G401.6 (cell line): ENCODE measurements at regions not wholly inside any gene's neighbourhood (a gene's known extent, or its start where the extent isn't known, plus 50 kb on each side); places are given as distances from the start of the nearest gene placed in this dataset.
A peak's percentile ranks its signal among the peaks of the same experiment; 100 is the strongest.

Experiments
- FAIRE-seq: peaks from 2 replicates; lab custom pipeline; 2012; peaks lifted over from hg19 to GRCh38; lab: Jason Lieb, UNC

DNA sequence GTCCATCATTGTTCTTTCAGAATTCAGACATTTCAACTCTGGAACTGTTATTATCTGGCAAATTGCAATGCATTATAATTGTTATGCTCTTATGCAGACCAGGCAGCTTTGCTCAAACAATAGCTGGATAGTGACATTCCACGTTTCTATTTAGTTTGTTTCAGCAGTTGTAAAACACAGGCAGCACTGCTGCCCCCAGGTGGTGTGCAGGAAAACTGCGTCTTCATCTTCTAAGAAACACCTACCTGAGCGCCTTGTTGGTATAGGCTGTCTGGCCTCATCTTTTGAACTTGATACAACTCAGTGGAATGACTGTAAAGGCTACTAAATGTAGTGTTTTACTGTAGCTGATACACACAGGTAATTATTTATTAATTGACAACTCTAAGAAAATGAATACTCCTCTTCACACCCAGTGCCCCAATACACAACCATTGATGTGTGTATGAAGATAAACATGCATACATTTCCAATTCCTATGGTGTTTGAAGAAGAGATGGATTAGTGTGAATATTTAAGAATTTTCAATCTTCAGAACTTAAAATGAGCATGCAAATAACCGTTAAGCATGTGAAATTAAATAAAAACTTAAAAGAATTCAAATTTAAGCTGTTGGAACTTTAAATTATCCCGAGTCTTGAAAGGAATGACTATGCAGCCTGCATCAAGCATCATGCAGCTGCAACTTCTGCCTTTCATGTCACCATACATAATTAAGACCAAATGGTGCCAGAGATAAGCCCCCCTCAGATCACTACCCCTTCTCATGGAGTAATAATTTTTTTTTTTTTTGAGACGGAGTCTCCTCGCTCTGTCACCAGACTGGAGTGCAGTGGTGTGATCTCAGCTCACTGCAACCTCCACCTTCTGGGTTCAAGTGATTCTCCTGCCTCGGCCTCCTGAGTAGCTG, 85.6 kb downstream of the CD8B2 start:
- no peak for FAIRE-seq

GRCh38 chr2:106573773-106574172, 86.6 kb downstream of the CD8B2 start:
- no peak for FAIRE-seq

DNA sequence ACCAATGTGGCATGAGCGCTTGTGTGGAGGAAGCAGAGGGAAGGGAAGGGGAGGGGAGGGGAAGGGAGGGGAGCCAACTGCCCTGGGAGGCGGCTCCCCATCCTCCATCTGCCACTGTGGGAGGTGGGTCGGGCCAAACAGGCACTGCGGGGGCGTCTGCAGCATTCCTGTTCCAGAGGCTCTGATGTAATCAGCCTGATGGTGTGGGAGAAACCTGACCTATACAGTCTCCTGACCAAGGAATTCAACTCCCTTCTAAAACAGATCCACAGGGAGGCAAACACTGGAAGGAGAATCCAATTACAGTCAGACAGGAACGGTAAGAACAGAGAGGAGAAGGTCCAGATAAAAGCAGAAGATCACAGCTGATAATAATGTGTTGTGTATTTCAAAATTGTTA, 88.8 kb downstream of the CD8B2 start:
- no peak for FAIRE-seq

- no peak for FAIRE-seq
Observed at GRCh38 chr2:106577255-106577651, 90.1 kb downstream of the CD8B2 start.

GRCh38 chr2:106579750-106580197, 92.6 kb downstream of the CD8B2 start:
- no peak for FAIRE-seq

GRCh38 chr2:106580241-106580640, 93.1 kb downstream of the CD8B2 start:
- FAIRE-seq: no peak

DNA sequence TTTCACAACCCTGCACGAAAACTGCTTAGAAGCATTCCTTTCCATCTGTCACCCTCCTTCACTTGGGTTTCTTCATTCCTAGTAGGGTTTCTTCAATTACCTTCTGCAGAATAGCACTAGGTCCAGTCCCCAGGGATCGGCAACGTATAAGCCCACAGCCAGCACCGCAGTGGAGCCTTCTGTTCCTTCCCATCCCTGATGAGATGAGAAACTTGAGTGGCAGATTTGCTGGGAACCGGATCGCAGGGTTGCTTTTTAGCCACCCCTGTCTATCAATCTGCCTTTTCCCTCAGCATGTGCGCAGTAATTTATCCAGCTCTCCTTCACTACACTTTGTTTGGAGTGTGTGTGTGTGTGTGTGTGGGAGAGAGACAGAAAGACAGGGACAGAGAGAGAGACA, 94.2 kb downstream of the CD8B2 start:
- no peak for FAIRE-seq

GRCh38 chr2:106581755-106582147, 94.6 kb downstream of the CD8B2 start:
- FAIRE-seq: no peak

DNA sequence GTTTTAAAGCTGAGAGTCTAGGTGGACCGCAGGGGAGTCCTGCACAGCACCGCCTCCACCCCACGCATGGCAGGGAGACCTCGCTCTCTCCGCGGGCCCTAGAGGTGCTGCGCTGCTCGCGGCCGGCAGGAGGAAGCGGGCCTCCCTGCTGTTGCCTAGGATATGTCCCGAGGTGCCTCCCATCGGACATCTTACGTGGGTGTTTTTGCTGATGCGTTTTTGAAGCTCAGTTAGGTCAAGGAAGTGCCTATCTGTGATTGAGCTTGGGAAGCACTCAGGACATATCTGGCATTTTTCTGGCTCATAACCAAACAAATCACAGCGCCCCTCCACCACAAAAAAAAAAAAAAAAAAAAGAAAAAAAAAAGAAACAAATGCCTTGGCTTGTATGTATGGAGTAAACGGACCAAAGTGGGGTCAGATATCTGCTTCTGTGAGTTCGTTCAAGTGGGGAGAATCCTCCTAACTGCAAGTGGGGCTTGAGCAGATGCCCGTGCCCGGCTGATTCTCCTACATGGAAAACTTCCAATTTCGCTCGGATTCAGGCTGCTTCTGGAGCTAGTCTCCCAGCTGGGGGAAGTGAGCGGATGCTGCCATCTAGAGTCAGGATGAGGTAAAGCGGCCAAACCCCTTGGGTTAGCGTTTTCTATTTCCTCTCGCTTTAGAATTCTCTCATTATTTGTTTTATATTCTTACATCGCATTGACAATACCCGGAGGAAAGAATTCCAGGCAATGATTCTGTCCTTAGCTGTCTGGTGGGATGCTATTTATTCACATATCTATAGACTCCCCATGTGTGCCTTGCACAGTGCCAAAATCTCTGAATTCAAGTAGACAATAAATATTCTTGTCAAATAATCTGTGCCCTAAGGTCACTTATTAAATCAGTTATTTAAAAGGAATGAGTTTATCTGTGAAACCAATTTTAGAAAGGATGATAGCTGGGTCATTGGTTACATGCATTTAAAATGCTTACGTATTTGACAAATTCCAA, 95.3 kb downstream of the CD8B2 start:
- peak; percentile 28 for FAIRE-seq

- FAIRE-seq: no peak
Observed at GRCh38 chr2:106584304-106584954, 97.3 kb downstream of the CD8B2 start.

GRCh38 chr2:106596844-106597243, 109.7 kb downstream of the CD8B2 start:
- FAIRE-seq: no peak

- FAIRE-seq: no peak
Observed at GRCh38 chr2:106599540-106599939, 112.4 kb downstream of the CD8B2 start.

- no peak for FAIRE-seq
Observed at GRCh38 chr2:106602042-106602441, 114.9 kb downstream of the CD8B2 start.

- FAIRE-seq: no peak
Observed at GRCh38 chr2:106606652-106607051, 119.5 kb downstream of the CD8B2 start.

GRCh38 chr2:106607371-106607770, 120.2 kb downstream of the CD8B2 start:
- FAIRE-seq: no peak

DNA sequence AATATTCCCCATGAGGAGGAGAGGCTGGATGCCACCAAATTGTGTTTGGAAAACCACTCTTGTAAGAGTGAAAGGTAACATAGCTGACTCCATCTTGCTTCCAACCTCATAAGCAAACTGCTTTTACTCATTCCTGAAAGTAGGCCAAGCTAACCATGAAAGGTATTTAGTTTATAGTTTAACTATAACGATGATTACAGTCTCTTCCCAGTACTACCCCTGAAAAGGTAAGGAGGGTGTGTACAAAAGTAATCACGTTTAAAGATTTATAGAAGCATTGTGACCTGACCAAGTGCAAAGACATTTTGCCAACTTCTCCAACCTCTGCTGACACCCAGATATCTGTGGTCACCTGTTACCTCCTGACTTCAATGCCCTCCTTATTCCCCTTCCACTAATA, 122.6 kb downstream of the CD8B2 start:
- FAIRE-seq: no peak

GRCh38 chr2:106614511-106615291, 127.5 kb downstream of the CD8B2 start:
- no peak for FAIRE-seq

- no peak for FAIRE-seq
Observed at GRCh38 chr2:106618614-106619013, 131.4 kb downstream of the CD8B2 start.

GRCh38 chr2:106623456-106623855, 136.3 kb downstream of the CD8B2 start:
- no peak for FAIRE-seq

- no peak for FAIRE-seq
Observed at GRCh38 chr2:106624787-106625380, 137.7 kb downstream of the CD8B2 start.

- no peak for FAIRE-seq
Observed at GRCh38 chr2:106628377-106628776, 141.2 kb downstream of the CD8B2 start.
